Neural progenitor cell (in vitro differentiated cells): ENCODE measurements at regions not wholly inside any gene's neighbourhood (a gene's known extent, or its start where the extent isn't known, plus 50 kb on each side); places are given as distances from the start of the nearest gene placed in this dataset.

ENCODE experiments used
- EZH2 ChIP-seq: fragments of 200-600 bp; sonication (generic); IDR thresholded peaks from 2 replicates; pipeline ENCODE4 v1.6.1; 2017; ENCODE audit warnings: antibody characterized with exemption, mild to moderate bottlenecking, moderate library complexity
- EZH2phosphoT487 ChIP-seq: fragments of 200-600 bp; sonication (generic); IDR thresholded peaks from 2 replicates; pipeline ENCODE4 v1.6.1; 2017; ENCODE audit warnings: antibody characterized with exemption
- TF ChIP-seq, protein P1 (sequence below): fragments of 200-600 bp; sonication (generic); IDR thresholded peaks from 2 replicates; pipeline ENCODE4 v1.5.1; 2017; ENCODE audit warnings: antibody characterized with exemption, mild to moderate bottlenecking

DNA sequence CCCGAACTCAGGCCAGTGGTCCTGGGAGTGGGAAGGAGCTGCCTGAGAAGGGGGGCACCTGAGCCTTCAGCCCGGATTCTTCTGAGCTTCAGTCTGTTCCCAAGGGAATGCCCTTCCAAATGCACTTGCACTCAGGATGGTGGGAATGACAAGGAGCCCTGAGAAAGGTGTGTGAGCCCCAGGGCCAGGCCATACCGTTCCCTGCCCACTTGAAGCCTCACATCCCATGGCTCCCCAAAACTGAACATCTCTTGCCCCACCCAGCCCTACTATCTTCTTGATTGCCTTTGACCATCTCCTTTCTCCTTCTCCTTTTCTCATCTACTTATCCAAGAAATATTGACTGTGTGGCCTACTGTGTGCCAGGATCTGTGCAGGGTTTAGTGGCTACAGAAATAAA is 84.4 kb upstream of the HSPA9 start:
- TF ChIP-seq, protein P1, sequence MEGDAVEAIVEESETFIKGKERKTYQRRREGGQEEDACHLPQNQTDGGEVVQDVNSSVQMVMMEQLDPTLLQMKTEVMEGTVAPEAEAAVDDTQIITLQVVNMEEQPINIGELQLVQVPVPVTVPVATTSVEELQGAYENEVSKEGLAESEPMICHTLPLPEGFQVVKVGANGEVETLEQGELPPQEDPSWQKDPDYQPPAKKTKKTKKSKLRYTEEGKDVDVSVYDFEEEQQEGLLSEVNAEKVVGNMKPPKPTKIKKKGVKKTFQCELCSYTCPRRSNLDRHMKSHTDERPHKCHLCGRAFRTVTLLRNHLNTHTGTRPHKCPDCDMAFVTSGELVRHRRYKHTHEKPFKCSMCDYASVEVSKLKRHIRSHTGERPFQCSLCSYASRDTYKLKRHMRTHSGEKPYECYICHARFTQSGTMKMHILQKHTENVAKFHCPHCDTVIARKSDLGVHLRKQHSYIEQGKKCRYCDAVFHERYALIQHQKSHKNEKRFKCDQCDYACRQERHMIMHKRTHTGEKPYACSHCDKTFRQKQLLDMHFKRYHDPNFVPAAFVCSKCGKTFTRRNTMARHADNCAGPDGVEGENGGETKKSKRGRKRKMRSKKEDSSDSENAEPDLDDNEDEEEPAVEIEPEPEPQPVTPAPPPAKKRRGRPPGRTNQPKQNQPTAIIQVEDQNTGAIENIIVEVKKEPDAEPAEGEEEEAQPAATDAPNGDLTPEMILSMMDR = no peak
- TF ChIP-seq EZH2phosphoT487 (no peak), EZH2 (no peak)
